ENCODE measurements at regions not wholly inside any gene's neighbourhood (a gene's known extent, or its start where the extent isn't known, plus 50 kb on each side); places are given as distances from the start of the nearest gene placed in this dataset.

GRCh38 chr5:56406838-56407237 is 173.7 kb upstream of the ANKRD55 start:
- TF ChIP-seq CTCF (IDR thresholded peaks at IDR 0.05) (no peak), POLR2AphosphoS5 (IDR thresholded peaks at IDR 0.05) (no peak)

Measured in prostate gland (tissue), 2 donors.